ENCODE measurements at regions not wholly inside any gene's neighbourhood (a gene's known extent, or its start where the extent isn't known, plus 50 kb on each side); places are given as distances from the start of the nearest gene placed in this dataset.

GRCh38 chr5:2111569-2112105 is 228.9 kb upstream of the IRX4 start:
- no peak overlapping the region for H3K27ac ChIP-seq (ENCODE audit: low read depth, low read length)
- no peak overlapping the region for H3K23ac ChIP-seq (ENCODE audit: insufficient read length)
- H3K14ac ChIP-seq (ENCODE audit: insufficient read length), result no peak overlapping the region
- no peak overlapping the region for H2BK20ac ChIP-seq (ENCODE audit: low read length)
- DNase-seq (ENCODE audit: low read depth in 1 of 2, low spot score in 2 of 2) (no peak), FAIRE-seq (no peak)
- no peak overlapping the region for H3K18ac ChIP-seq (ENCODE audit: extremely low read depth, low read length)
- 94% methylated on average over 29 of the region's 36 CpGs; no CpG with 5 or more reads in 1 of the 2 experiments for WGBS, 2 experiments (ENCODE audit: extremely low coverage in 1 of 2, insufficient coverage in 1 of 2, insufficient read length in 1 of 2, insufficient replicate concordance in 2 of 2, low coverage in 1 of 2, low lambda C conversion rate in 2 of 2, missing lambda C conversion rate in 1 of 2)
- H4K91ac ChIP-seq (replicated peaks; ENCODE audit: insufficient read length, low read length), result no peak overlapping the region
- H3K79me2 ChIP-seq (ENCODE audit: control insufficient read depth in 1 of 2, insufficient read depth in 2 of 2, low read length in 2 of 2), result no peaks in the 10 kb centered on the region
- H3K23me2 ChIP-seq (ENCODE audit: low read depth, low read length), result peaks cover 2% of the 10 kb centered on the region; the same call in 1 of the 2 replicates
- no peak overlapping the region for H2BK5ac ChIP-seq (ENCODE audit: low read depth, low read length)
- no peak overlapping the region for H3K4me3 ChIP-seq (ENCODE audit: extremely low read depth in 1 of 4, insufficient read depth in 2 of 4, low read depth in 3 of 4, low read length in 4 of 4)
- H2BK120ac ChIP-seq (replicated peaks; ENCODE audit: low read depth, low read length), result no peak overlapping the region
- H3K9ac ChIP-seq (replicated peaks in 1 of 4; ENCODE audit: extremely low read depth in 1 of 4, low read depth in 3 of 4, low read length in 3 of 4), result no peak overlapping the region
- H3K79me1 ChIP-seq (ENCODE audit: low read depth, low read length), result no peaks in the 10 kb centered on the region
- peaks cover 0 to 2% of the 10 kb centered on the region in 2 experiments for H4K20me1 ChIP-seq (replicated peaks in 1 of 2; ENCODE audit: control insufficient read depth in 1 of 2, insufficient read depth in 2 of 2, low read length in 2 of 2)
- H2BK12ac ChIP-seq (ENCODE audit: low read depth, low read length), result no peak overlapping the region
- H3K9me3 ChIP-seq (ENCODE audit: insufficient read depth in 2 of 2, low read depth in 1 of 2, low read length in 1 of 2), result peaks cover 3 to 4% of the 10 kb centered on the region in 2 experiments; a peak in 2 of 4 replicates
- no peak overlapping the region for H2BK15ac ChIP-seq (ENCODE audit: low read length)
- CTCF ChIA-PET (ENCODE audit: partially characterized antibody), result interaction anchor here (1.4 to 3.4 kb wide), 3 partner anchors 15 to 348 kb away, joined by 3 to 15 read pairs (median 4); no protein-coding TSS in a partner anchor
- no peaks in the 10 kb centered on the region for H3K4me1 ChIP-seq (replicated peaks in 1 of 4; ENCODE audit: control insufficient read depth in 3 of 4, insufficient read depth in 4 of 4, low read length in 3 of 4)
- H3K36me3 ChIP-seq (ENCODE audit: control insufficient read depth in 2 of 4, insufficient read depth in 4 of 4, low read length in 3 of 4), result no peaks in the 10 kb centered on the region; a peak in 1 of 8 replicates
- no peak overlapping the region for H3K4ac ChIP-seq (replicated peaks; ENCODE audit: insufficient read length, low read depth, low read length)
- no peaks in the 10 kb centered on the region; a peak in 1 of 7 replicates for H3K27me3 ChIP-seq (replicated peaks in 1 of 4; ENCODE audit: control insufficient read depth in 3 of 4, extremely low read depth in 1 of 4, insufficient read depth in 3 of 4, low read length in 3 of 4)
- TF ChIP-seq SAP30 (IDR thresholded peaks at IDR 0.05; ENCODE audit: insufficient read depth, insufficient replicate concordance, low read length) (no peak), SIRT6 (IDR thresholded peaks at IDR 0.05; ENCODE audit: low read length) (no peak), PHF8 (conservative IDR thresholded peaks at IDR 0.05; ENCODE audit: low read depth, low read length) (no peak), POLR2A (IDR thresholded peaks at IDR 0.05; ENCODE audit: control extremely low read depth in 1 of 2, low read depth in 2 of 2, low read length in 2 of 2) (no peak), FOSL1 (IDR thresholded peaks at IDR 0.05; ENCODE audit: insufficient read depth, low read depth, low read length) (no peak), ASH2L (IDR thresholded peaks at IDR 0.05; ENCODE audit: low read length) (no peak), SIX5 (IDR thresholded peaks at IDR 0.05; ENCODE audit: low read depth, low read length) (no peak), ZNF274 (IDR thresholded peaks at IDR 0.05; ENCODE audit: borderline replicate concordance, extremely low read depth, low read length) (no peak)
- TF ChIP-seq, protein P1, sequence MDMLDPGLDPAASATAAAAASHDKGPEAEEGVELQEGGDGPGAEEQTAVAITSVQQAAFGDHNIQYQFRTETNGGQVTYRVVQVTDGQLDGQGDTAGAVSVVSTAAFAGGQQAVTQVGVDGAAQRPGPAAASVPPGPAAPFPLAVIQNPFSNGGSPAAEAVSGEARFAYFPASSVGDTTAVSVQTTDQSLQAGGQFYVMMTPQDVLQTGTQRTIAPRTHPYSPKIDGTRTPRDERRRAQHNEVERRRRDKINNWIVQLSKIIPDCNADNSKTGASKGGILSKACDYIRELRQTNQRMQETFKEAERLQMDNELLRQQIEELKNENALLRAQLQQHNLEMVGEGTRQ (IDR thresholded peaks at IDR 0.05; ENCODE audit: low read length), result no peak
- POLR2A ChIA-PET (ENCODE audit: partially characterized antibody), result no interaction called here
- H4K5ac ChIP-seq (ENCODE audit: insufficient read length, low read depth, low read length), result no peak overlapping the region
- H4K8ac ChIP-seq (ENCODE audit: extremely low read depth, insufficient read depth, low read length), result no peak overlapping the region; the same call in 1 of the 2 replicates
- no peak overlapping the region for H2AK5ac ChIP-seq (ENCODE audit: low read depth, low read length)
- H3K56ac ChIP-seq (replicated peaks; ENCODE audit: insufficient read length, low read depth, low read length), result no peak overlapping the region
- no peak overlapping the region for H2AFZ ChIP-seq (ENCODE audit: low read length)
- H3K4me2 ChIP-seq (ENCODE audit: insufficient read depth in 1 of 2, low read depth in 2 of 2, low read length in 2 of 2), result no peak overlapping the region

Data from H1 (cell line).